Body of pancreas (tissue), 4 donors: ENCODE measurements at regions not wholly inside any gene's neighbourhood (a gene's known extent, or its start where the extent isn't known, plus 50 kb on each side); places are given as distances from the start of the nearest gene placed in this dataset.
"Not testable (repeated sequence)": the region's sequence is repeated elsewhere in the genome, so short reads cannot be mapped to it uniquely, and the experiment has no call there.

Experiments used
- ATAC-seq: fragments of 150-250 bp; one replicate; pipeline ENCODE4 v1.9.1; 2016
- DNase-seq, 4 donors: peaks; one replicate each; pipeline ENCODE4 v3.0.0-alpha.2; 2019
- H3K27ac ChIP-seq, 4 donors: fragments of 200-600 bp; sonication (generic); 1 replicate in 3 of 4; 2 replicates in 1 of 4; pipeline versions ENCODE4 v1.5.1 to v1.6.1; 2016 to 2019; ENCODE audit warnings: mild to moderate bottlenecking in 1 of 4, mixed read lengths in 1 of 4, moderate library complexity in 1 of 4
- H3K27me3 ChIP-seq, 2 donors: fragments of 200-600 bp; sonication (generic); one replicate each; pipeline ENCODE4 v1.6.0; 2016; ENCODE audit warnings: mild to moderate bottlenecking in 1 of 2
- H3K36me3 ChIP-seq, 2 donors: fragments of 200-600 bp; sonication (generic); replicated peaks in 1 of 2; 2 replicates each; pipeline ENCODE4 v1.5.1; 2016; ENCODE audit warnings: low read depth in 2 of 2; ENCODE audit not compliant: insufficient read depth in 1 of 2
- H3K4me1 ChIP-seq: fragments of 200-600 bp; sonication (generic); one replicate; pipeline ENCODE4 v1.6.0; 2016
- H3K4me3 ChIP-seq, 2 donors: fragments of 200-600 bp; sonication (generic); 1 replicate in 1 of 2; 2 replicates in 1 of 2; pipeline ENCODE4 v1.5.1; 2016 to 2019
- H3K9me3 ChIP-seq, 3 donors: fragments of 200-600 bp; sonication (generic); 1 replicate in 2 of 3; 2 replicates in 1 of 3; pipeline ENCODE4 v1.5.1; 2016
- POLR2A ChIP-seq, 3 donors: fragments of 450-650 bp; IDR thresholded peaks; one replicate each; pipeline ENCODE4 v1.6.1; 2016; ENCODE audit warnings: antibody characterized with exemption in 3 of 3, mild to moderate bottlenecking in 2 of 3
- WGBS, 2 donors: methylation state at CpG; one replicate each; pipeline ENCODE4 v1.1.5; 2017; 5-methylcytosine and 5-hydroxymethylcytosine counted together
- intact Hi-C: fragments of 100-400 bp; cut with DNase I; formaldehyde crosslinking; loops from one replicate; pipeline ENCODE4 v1.15.1; 2023
- TF ChIP-seq, protein P1 (sequence below), 7 experiments: fragments of 450-650 bp in 4 of 7; fragments of 200-600 bp in 3 of 7; sonication (generic) in 3 of 7; IDR thresholded peaks; one replicate each; pipeline ENCODE4 v1.5.1; 2016 to 2019; ENCODE audit warnings: antibody characterized with exemption in 7 of 7

DNA sequence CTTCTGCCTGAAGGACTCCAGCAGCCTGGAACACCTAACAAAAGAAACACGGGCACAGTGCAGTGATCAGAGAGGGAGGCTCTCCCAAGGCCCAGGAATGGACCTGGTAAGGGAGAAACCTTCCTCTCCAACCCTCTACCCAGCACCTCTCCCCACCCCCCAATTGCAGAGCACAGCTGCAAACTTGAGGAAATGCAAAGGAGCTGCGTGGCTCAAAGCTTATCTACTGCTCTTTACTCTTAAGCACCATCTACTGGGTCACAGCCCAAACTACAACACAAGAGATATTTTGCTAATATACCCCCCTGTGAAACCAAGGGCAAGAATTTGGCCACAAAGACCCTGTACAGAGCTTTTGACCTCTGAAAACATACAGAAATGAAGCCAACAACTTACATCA, 328.3 kb downstream of the OXSM start:
- H3K36me3 ChIP-seq: no peaks in the 10 kb centered on the region
- no peaks in the 10 kb centered on the region for H3K9me3 ChIP-seq
- 19 to 39% methylated on average over 2 of the region's 2 CpGs for WGBS, 2 donors

DNA sequence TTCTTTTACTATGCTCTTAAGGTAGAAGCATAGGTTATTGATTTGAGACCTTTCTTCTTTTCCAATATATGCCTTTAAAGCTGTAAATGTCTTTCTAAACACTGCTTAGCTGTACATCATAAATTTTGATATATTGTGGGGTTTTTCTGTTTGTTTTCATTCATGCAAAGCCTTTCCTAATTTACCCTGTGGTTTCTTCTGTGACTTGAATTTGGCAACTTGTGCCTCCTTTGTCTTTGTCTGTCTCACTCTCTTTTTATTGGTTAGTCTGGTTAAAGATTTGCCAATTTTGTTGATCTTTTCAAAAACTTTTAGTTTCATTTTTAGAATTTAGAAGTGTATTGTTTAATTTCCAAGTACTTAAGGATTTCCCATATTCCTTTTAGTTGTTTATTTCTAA, 343.1 kb downstream of the OXSM start:
- no peak for TF ChIP-seq POLR2A (IDR thresholded peaks at IDR 0.05)
- TF ChIP-seq, protein P1, sequence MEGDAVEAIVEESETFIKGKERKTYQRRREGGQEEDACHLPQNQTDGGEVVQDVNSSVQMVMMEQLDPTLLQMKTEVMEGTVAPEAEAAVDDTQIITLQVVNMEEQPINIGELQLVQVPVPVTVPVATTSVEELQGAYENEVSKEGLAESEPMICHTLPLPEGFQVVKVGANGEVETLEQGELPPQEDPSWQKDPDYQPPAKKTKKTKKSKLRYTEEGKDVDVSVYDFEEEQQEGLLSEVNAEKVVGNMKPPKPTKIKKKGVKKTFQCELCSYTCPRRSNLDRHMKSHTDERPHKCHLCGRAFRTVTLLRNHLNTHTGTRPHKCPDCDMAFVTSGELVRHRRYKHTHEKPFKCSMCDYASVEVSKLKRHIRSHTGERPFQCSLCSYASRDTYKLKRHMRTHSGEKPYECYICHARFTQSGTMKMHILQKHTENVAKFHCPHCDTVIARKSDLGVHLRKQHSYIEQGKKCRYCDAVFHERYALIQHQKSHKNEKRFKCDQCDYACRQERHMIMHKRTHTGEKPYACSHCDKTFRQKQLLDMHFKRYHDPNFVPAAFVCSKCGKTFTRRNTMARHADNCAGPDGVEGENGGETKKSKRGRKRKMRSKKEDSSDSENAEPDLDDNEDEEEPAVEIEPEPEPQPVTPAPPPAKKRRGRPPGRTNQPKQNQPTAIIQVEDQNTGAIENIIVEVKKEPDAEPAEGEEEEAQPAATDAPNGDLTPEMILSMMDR (IDR thresholded peaks at IDR 0.05): no peak
- H3K9me3 ChIP-seq: no peaks in the 10 kb centered on the region
- intact Hi-C loops: no loop called here
- ATAC-seq: no peak
- no peaks in the 10 kb centered on the region for H3K36me3 ChIP-seq
- H3K27me3 ChIP-seq: no peaks in the 10 kb centered on the region
- DNase-seq: no peak
- H3K27ac ChIP-seq: no peak overlapping the region
- no peak overlapping the region for H3K4me3 ChIP-seq
- H3K4me1 ChIP-seq: no peaks in the 10 kb centered on the region

More for the DNA sequence above, 328.3 kb downstream of the OXSM start:
- DNase-seq (no peak), ATAC-seq (no peak)
- no peak for TF ChIP-seq POLR2A (IDR thresholded peaks at IDR 0.05)
- TF ChIP-seq, protein P1 (IDR thresholded peaks at IDR 0.05): peak in 1 of 7 experiments; percentile 10
- H3K27me3 ChIP-seq: no peaks in the 10 kb centered on the region
- no peak overlapping the region for H3K4me3 ChIP-seq
- H3K27ac ChIP-seq: no peak overlapping the region
- H3K4me1 ChIP-seq: no peaks in the 10 kb centered on the region
- intact Hi-C loops: no loop called here

DNA sequence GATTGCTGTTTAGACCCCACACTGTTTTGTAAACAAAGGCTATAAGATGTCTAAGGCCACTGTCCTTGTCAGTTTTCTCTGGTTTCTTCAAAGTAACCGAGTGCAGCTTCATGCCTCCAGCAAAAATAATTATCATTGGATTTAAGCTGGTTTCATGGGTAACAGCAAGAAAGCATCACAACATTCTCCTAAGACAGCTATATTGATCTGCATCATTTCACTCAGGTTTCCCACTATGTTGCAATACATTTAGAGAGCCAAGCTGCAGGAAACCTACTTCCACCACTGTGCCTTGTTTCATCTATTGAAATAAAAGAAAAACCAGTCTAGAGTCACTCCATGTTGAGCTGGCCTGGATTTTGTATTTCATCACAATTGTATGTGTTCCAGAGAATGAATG, 351.4 kb downstream of the OXSM start:
- intact Hi-C loops: no loop called here
- no peaks in the 10 kb centered on the region for H3K4me1 ChIP-seq
- ATAC-seq: no peak
- WGBS, 2 donors: 38 to 44% methylated on average over 1 of the region's 1 CpG
- H3K36me3 ChIP-seq: no peaks in the 10 kb centered on the region
- TF ChIP-seq POLR2A (IDR thresholded peaks at IDR 0.05): no peak
- TF ChIP-seq, protein P1 (IDR thresholded peaks at IDR 0.05): no peak
- H3K27ac ChIP-seq: no peak overlapping the region
- H3K27me3 ChIP-seq: no peaks in the 10 kb centered on the region
- peaks cover 0 to 6% (median 0%) of the 10 kb centered on the region in 3 donors for H3K9me3 ChIP-seq
- DNase-seq: no peak
- no peak overlapping the region for H3K4me3 ChIP-seq

DNA sequence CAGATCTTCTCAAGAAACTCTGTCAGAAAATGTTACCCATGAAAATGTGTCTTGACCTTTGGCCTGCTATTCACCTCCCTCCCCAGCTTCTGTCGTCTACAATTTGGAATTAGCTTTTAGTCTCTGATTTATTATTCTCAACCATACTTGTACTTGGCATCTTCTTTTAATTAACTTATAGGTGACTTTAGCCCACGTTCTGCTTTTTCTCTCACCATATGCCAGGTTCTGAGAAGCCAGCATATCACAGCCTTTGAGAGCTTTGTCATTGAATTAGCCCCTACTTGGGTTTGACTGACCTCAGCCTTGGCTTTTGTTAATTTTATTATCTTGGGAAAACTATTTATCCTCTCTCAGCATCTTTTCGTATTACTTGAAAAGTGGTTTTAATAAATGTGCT, 355.9 kb downstream of the OXSM start:
- no peak for TF ChIP-seq POLR2A (IDR thresholded peaks at IDR 0.05)
- TF ChIP-seq, protein P1 (IDR thresholded peaks at IDR 0.05): no peak
- H3K36me3 ChIP-seq: no peaks in the 10 kb centered on the region
- H3K27ac ChIP-seq: no peak overlapping the region
- DNase-seq (no peak), ATAC-seq (no peak)
- H3K4me3 ChIP-seq: no peak overlapping the region
- H3K9me3 ChIP-seq: no peaks in the 10 kb centered on the region
- intact Hi-C loops: no loop called here
- no peaks in the 10 kb centered on the region for H3K4me1 ChIP-seq
- no peaks in the 10 kb centered on the region for H3K27me3 ChIP-seq
- WGBS, 2 donors: 57 to 58% methylated on average over 3 of the region's 3 CpGs

DNA sequence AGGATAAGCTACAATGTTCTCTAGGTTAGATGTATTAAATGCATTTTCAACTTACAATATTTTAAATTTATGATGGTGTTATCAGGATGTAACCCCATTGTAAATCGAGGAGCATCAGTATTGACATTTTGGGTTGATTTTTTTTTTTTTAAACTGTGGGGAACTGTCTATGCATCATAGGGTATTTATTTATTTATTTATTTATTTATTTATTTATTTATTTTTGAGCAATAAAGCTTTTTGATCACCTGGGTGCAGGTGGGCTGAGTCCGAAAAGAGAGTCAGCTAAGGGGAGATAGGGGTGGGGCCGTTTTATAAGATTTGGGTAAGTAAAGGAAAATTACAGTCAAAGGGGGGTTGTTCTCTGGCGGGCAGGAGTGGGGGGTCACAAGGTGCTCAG, 367.5 kb downstream of the OXSM start:
- H3K27me3 ChIP-seq, ATAC-seq, H3K9me3 ChIP-seq, H3K4me3 ChIP-seq, intact Hi-C loops, H3K4me1 ChIP-seq, DNase-seq, H3K27ac ChIP-seq, H3K36me3 ChIP-seq: not testable (repeated sequence)
- 80 to 83% methylated on average over 4 of the region's 4 CpGs for WGBS, 2 donors
